ENCODE measurements at regions not wholly inside any gene's neighbourhood (a gene's known extent, or its start where the extent isn't known, plus 50 kb on each side); places are given as distances from the start of the nearest gene placed in this dataset.

GRCh38 chr1:30255111-30255724, 468.2 kb downstream of the MATN1 start:
- intact Hi-C loops (cut with DNase I) = no loop called here
- DNase-seq (ENCODE audit: low spot score) = no peak
- ATAC-seq = no peak

- no peak for DNase-seq (ENCODE audit: low spot score)
- ATAC-seq = no peak
- intact Hi-C loops (cut with DNase I) = no loop called here
Measured at GRCh38 chr1:30253807-30254440, 469.5 kb downstream of the MATN1 start.

- DNase-seq (ENCODE audit: low spot score) (no peak), ATAC-seq (no peak)
- intact Hi-C loops (cut with DNase I) = no loop called here
Measured at GRCh38 chr1:30253361-30253760, 470.0 kb downstream of the MATN1 start.

DNA sequence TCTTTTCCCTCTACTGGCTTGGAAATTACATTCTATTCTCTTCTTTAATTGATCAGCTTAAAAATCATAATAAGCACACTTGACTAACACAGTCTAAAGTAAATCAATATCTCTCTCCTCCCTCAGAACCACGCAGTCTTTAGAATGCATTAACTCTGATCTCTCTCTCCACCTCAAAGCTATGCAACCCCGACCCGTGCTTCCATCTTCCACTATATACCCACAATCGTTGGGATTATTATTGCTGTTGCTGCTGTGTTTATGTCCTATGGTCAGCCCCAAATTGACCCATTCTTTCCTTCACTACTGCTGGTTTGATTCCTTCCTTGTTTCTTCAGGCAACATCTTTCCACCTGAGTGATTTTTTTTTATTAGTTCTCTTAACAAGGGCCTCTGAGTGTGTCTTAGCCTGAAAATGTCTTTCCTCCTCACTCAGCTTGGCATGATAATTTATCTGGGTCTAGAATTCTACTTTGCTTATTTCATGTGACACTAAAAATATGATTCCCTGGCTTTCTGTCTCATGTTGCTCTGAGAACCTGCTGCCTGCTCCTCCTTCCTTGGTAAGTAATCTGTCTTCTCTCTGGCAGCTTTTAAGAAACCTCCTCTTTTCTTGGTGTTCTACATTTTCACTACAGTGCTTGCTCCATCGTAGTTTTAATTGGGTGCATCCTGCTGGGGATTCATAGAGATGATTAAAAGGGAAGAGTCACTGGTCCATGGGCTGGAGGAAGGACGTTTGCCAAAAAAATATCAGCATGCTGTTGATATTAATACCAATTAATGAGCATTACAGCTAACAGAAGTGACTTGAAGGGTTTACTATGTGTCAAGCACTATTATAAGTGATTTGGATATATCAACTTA, 472.2 kb downstream of the MATN1 start:
- ATAC-seq = no peak
- DNase-seq (ENCODE audit: low spot score) = no peak
- intact Hi-C loops (cut with DNase I) = no loop called here

DNA sequence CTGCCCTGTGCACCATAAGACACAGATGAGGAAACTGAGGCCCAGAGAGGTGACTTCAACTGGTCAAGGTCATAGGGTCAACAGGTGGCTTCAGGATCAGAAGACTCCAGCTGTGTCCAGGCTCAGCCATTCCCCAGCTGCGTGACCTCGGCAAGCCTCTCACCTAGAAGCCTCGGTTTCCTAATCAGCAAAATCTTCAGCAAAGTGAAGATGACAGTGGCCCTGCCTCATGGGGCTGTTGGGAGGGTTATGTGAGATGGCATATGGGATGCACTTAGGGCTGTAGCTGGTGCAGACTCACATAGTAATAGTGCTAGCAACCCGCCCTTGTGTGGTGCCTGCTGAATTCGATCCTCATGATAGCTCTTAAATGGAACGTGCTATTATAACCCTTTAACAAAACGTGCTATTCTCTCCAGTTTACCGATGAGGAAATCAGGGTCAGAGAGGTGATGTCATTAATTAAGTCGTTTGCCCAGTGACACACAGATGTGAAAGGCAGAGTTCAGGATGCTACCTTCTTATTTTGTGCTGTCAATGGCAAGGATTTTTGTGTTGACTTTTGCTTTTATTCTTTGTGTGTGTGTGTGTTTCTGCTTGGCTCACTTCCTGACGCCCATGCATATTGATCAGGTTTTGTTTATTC, 472.9 kb downstream of the MATN1 start:
- intact Hi-C loops (cut with DNase I) = no loop called here
- DNase-seq (ENCODE audit: low spot score) (no peak), ATAC-seq (no peak)

DNA sequence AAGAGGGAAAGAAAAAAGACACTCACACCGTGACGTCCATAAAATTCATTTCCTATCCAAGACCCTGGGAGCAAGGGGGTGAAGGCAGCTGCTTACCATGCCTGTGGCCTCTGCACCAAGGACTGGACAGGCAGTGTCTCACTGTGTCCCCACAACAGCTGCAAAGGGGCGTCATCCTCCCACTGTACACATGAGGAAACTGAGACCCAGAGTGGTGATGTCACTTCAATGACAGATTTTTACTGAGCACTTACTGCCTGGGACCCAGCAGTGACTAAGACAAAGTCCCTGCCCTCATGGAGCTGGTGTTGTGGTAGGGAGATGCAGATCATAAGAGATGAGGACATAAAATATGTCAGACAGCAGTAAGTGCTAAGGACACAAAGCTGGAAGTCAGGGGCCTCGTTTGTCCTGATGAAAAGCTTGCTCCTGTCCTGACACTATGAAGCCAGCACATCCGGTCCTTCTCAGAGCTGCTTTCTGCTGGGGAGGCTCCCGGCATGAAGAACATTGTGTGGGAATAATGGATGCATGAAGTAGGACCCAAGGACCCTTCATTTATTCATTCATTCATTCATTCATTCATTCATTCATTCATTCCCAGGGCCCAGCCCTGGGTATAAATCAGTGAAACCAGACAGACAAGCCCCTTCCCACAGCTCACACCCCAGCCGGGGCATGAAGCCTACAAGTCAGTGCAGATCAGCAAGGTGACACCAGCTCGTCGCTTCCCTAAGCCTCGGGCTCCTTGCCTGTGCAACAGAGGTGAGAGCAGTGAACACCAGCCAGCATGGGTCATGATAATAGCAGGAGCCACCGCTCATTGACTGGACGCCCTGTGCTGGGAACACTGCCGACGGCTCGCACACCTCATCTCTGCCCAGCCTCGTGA, 473.7 kb downstream of the MATN1 start:
- ATAC-seq = no peak

DNA sequence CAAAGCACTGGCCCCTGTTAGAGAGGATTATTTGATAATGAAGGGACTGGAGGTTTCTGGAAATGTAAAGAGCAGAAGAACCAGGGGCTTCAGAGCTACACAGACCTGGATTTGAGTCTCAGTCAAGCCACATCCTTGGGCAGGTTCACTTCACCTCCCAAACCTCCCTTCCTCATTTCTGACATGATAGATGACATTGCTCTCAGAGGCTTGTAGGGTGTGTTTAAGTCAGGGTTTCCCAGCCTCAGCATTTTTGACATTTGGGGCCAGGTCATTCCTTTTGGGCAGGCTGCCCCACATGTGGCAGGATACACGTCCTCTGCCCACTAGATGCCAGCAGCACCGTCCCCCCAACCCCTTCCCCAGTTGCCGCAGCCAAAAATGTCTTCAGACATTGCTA, 474.6 kb downstream of the MATN1 start:
- no peak for ATAC-seq
- DNase-seq (ENCODE audit: low spot score) = no peak
- intact Hi-C loops (cut with DNase I) = no loop called here

More for the DNA sequence above, 473.7 kb downstream of the MATN1 start:
- no peak for DNase-seq (ENCODE audit: low spot score)
- intact Hi-C loops (cut with DNase I) = no loop called here

GRCh38 chr1:30248373-30248772, 475.0 kb downstream of the MATN1 start:
- ATAC-seq = no peak
- DNase-seq (ENCODE audit: low spot score) = no peak
- intact Hi-C loops (cut with DNase I) = no loop called here

DNA sequence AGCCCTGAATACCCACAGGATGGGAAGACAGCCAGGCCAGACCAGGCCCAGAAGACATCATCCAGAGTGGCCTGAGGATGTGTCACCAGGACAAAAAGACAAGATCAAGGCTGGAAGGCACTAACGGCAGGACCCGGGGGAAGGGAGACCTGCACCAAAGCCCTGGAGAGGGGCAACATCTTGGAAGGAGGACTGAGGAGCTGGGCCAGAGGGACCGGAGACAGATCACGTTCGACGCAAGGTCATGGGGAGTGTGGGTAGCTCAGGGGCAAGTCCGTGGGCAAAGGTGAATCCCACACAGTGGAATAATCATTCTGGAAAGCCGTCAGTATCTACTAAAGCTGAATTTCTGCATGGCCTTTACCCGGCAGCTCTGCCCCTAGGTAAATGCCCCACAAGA, 478.6 kb downstream of the MATN1 start:
- ATAC-seq (no peak), DNase-seq (ENCODE audit: low spot score) (no peak)
- intact Hi-C loops (cut with DNase I) = no loop called here

GRCh38 chr1:30242722-30243457, 480.5 kb downstream of the MATN1 start:
- no peak for ATAC-seq
- intact Hi-C loops (cut with DNase I) = no loop called here
- no peak for DNase-seq (ENCODE audit: low spot score)

- no peak for ATAC-seq
- intact Hi-C loops (cut with DNase I) = no loop called here
- no peak for DNase-seq (ENCODE audit: low spot score)
Measured at GRCh38 chr1:30242168-30242567, 481.2 kb downstream of the MATN1 start.

DNA sequence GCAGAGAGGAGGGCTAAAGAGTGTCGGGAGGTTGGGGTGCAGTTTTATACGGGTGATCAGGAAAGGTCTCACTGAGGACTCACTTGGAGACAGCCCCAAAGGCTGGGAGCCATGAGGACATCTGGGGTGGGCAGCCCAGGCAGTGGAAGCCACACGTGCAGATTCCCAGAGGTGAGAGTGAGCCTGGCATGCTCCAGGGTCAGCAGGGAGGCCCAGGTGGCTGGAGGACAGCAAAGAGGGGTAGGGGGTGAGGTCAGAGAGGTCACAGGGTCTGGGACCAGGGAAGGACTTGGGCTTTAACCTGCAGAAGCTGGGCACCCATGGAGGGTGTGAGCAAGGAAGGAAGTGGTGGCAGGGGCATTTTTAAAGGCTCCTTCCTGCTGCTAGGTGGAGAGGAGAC, 481.7 kb downstream of the MATN1 start:
- intact Hi-C loops (cut with DNase I) = no loop called here
- DNase-seq (ENCODE audit: low spot score) = no peak
- ATAC-seq = no peak

DNA sequence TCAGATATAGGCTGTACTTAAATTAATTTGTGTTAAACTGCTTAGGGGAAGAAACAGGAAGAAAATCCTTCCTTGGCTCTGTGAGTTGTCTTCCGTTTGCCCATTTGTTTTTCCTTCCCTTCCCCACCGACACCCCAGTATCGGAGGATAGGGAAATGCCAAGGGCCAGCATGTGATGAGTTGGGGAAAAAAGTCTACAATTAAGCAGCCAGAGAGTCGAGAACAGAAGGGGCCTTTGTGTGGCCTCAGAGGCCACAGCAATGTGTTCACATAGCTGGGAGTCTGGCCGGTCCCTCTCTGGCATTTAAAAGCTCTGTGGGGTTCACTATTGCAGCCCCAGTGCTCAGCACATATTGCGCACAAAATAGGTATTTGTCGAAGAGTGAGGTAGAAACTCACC, 489.3 kb downstream of the MATN1 start:
- ATAC-seq (no peak), DNase-seq (ENCODE audit: low spot score) (no peak)
- intact Hi-C loops (cut with DNase I) = no loop called here

- DNase-seq (ENCODE audit: low spot score) = no peak
- intact Hi-C loops (cut with DNase I) = no loop called here
- no peak for ATAC-seq
Measured at GRCh38 chr1:30232288-30232899, 491.0 kb downstream of the MATN1 start.

DNA sequence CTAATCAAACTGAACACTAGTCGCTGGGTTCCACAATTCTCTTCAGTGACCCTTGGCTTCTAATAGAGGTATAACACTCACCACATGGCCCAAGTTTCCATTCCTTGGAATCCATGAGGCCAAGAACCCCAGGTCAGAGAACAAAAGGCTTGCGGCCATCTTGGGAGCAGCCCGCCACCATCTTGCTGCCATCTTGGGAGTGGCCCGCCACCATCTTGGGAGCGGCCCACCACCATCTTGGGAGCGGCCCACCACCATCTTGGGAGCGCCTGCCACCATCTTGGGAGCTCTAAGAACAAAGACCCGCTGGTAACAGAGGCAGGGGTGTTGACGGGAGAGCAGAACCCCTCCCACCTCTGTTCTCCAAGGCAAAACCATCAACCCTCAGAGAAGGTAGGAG, 493.4 kb downstream of the MATN1 start:
- DNase-seq (ENCODE audit: low spot score) = no peak
- ATAC-seq = no peak
- intact Hi-C loops (cut with DNase I) = no loop called here

DNA sequence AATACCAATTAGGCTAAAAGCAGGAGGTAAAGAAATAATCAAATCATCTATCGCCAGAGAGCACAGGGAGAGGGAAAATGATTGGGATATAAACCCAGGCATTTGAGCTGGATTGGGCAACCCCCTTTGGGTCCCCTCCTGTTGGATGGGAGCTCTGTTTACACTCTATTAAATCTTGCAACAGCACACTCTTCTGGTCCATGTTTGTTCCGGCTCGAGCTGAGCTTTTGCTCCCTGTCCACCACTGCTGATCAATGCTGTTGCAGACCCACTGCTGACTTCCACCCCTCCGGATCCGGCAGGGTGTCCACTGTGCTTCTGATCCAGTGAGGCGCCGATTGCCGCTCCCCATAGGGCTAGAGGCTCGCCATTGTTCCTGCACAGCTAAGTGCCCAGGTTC, 493.8 kb downstream of the MATN1 start:
- intact Hi-C loops (cut with DNase I) = no loop called here

GRCh38 chr1:30226648-30227047, 496.7 kb downstream of the MATN1 start:
- no peak for ATAC-seq
- no peak for DNase-seq (ENCODE audit: low spot score)
- intact Hi-C loops (cut with DNase I) = no loop called here

More for the DNA sequence above, 493.8 kb downstream of the MATN1 start:
- ATAC-seq (no peak), DNase-seq (ENCODE audit: low spot score) (no peak)

- no peak for ATAC-seq
Measured at GRCh38 chr1:30225357-30225756, 498.0 kb downstream of the MATN1 start.

More at GRCh38 chr1:30225357-30225756, 498.0 kb downstream of the MATN1 start:
- intact Hi-C loops (cut with DNase I) = no loop called here
- DNase-seq (ENCODE audit: low spot score) = no peak

All from sciatic nerve (tissue), 2 donors.